Posterior vena cava (tissue), 2 donors: ENCODE measurements at regions not wholly inside any gene's neighbourhood (a gene's known extent, or its start where the extent isn't known, plus 50 kb on each side); places are given as distances from the start of the nearest gene placed in this dataset.

Source experiments
- DNase-seq: peaks from one replicate; pipeline ENCODE4 v3.0.0-alpha.2; 2020; ENCODE audit warnings: low spot score
- intact Hi-C, 2 donors: fragments of 100-400 bp; cut with DNase I; formaldehyde crosslinking; loops; one replicate each; pipeline versions ENCODE4 v1.14.1 to v1.14.2; 2022 to 2023
- donor health status: DM: yes; HTN: yes; CAD: no.
- donor health status: DM: yes; HTN: yes; CAD: no.

GRCh38 chr6:87916446-87916845, 131.2 kb upstream of the SPACA1 start:
- intact Hi-C loops, result no loop called here
- DNase-seq, result no peak

DNA sequence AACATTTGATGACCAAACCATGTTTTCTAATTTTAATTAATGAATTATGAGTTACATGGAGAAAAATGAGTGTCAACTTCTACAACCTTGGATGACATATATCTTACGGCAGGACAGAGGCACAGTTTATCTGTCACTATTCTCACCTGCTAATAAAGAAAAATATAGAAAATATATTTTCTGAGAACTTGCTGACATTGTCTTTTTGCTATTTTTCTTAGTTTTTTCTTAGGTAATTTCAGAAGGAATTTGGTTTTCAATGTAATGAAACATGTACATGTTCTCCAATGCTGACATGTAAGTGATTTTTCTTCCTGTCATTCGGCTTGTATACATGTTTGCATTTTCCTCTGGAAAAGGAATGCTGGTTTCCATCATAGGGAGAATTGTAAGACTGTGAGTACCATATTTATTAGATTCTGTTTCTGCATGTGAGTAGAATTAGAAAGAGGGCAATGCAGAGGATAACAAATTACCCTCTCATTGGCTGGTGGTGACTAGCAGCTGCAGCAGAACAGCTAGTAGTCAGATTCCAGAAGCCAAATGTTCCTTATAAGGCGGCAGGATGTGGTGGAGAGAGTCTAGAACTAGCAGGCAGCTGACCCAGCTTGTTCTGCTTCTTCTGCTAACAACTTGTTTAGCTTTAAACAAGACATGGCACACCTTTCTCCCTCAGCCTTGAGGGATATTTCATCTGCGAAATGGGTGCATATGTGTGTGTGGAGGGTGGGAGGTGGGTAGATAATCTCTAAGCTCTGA, 132.8 kb upstream of the SPACA1 start:
- intact Hi-C loops, result no loop called here
- no peak for DNase-seq

- DNase-seq, result no peak
- intact Hi-C loops, result no loop called here
Observed at GRCh38 chr6:87913974-87914373, 133.7 kb upstream of the SPACA1 start.

DNA sequence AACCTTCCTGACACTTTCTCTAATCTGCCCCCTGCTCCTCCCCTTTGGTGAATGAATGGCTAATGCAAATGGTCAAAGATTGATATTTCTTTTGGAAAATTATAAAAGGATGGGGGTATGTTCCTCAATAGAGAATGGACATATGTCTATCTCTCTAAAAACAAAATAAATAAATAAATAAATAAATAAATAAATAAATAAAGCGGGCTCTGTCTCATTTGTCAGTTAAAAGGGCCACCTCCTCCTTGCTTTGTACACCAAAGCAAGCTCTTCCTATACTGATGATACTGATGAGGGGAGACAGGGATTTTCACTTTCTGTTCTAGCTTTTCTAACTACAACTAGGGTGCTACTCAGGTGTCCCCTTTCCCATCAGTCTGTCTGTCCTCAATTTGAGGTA, 135.5 kb upstream of the SPACA1 start:
- intact Hi-C loops, result no loop called here

DNA sequence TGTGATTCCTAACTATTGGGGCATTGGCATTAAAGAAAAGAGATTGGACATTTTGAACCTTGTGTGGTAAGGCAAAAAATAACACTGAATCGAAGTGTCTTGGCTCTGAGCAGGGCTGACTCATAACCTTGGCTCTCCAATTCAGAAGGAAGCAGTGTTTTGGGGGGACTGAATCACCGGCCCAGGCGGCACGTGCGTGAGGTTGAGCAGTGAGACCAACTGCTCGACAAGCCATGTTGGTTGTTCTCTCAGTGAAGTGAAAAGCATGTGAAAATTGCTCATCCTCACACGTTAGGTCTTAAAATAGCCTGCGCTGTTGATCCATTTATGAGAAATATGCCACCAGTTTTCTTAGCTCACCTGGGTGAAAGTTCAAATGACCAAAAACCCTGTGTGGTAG, 137.8 kb upstream of the SPACA1 start:
- no peak for DNase-seq
- intact Hi-C loops, result no loop called here

More for the DNA sequence above, 135.5 kb upstream of the SPACA1 start:
- no peak for DNase-seq

DNA sequence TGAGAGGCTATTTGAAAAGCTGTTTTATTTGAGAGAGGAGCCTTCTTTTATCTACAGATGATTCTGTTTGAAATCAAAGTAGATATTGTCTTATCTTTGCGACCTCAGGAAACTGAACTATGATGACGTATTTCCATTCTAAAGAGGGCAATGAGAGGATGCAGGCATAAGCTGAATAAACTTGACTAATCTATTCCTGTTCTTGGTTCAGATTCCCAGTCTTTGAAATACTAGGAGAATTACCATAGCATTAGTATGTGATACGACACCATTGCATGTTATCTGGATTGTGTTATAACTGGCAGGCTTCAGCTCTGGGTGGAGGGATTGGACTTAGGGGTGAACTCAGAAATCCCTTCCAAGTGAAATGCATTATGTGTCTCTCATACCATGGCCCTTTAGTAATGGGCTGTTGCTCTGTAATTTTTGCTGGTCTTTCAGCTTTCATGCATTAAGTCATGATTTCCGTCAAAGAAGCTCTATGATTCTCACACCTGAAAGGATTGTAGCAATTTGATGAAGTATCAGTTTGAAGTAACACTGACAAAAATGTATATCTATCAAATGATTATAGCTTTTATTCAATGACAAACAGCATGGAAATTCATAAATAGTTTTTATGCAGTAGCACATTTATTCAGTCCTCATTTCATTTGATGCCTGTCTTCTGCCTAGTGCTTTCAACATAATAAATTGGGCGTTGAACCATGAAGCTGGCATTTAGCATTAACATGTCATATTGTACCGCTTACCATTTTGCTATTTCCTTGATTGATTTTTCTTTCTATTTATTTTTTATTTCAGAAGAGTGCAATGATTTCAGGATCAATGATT, 138.4 kb upstream of the SPACA1 start:
- DNase-seq, result no peak
- intact Hi-C loops, result no loop called here

GRCh38 chr6:87907521-87907920, 140.1 kb upstream of the SPACA1 start:
- DNase-seq, result no peak
- intact Hi-C loops, result no loop called here

DNA sequence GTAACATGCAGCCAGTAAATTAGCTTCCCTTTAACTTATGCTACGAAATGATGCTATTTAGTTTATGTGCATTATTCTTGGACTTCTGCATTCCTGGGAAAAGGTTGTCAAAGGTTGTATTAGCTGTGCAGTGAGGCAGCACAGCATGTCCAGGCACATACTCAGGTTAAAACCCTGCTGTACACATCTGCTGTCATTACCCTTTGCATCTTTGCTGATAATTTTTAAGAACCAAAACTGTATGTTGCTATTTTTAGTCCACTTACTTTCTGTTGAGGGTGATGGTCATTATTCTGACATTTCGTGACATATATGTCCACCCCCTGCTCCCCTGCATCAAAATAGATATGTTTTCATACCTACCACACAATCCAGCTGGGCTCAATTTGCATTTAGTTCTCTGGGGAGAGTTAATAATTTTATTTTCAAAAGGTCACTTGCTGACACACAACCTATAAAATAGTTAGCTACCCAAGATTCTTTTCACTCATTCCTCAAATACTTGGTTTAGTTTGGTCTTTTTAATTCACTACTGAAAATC, 142.5 kb upstream of the SPACA1 start:
- DNase-seq, result no peak
- intact Hi-C loops, result no loop called here

DNA sequence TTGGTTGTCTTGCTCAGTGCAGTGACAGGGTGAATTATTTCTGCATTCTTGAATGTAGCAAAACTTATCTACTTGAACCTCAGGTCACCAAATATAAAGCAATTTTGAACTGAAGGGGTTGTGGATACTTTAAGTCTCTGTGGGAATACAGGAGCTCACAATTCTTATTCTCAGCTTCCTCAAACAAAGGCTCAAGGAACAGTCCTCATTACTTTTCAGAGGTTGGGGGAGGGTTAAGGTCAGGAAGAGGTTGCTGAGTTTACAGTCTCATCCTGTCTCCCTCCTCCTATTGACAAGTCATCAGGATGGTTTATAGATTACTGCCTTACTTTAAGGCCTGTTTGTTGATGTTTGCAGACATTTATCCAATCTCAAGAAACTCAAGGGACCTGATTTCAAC, 143.6 kb upstream of the SPACA1 start:
- DNase-seq, result no peak

GRCh38 chr6:87903323-87903722, 144.3 kb upstream of the SPACA1 start:
- intact Hi-C loops, result no loop called here
- no peak for DNase-seq

More for the DNA sequence above, 143.6 kb upstream of the SPACA1 start:
- intact Hi-C loops, result no loop called here

DNA sequence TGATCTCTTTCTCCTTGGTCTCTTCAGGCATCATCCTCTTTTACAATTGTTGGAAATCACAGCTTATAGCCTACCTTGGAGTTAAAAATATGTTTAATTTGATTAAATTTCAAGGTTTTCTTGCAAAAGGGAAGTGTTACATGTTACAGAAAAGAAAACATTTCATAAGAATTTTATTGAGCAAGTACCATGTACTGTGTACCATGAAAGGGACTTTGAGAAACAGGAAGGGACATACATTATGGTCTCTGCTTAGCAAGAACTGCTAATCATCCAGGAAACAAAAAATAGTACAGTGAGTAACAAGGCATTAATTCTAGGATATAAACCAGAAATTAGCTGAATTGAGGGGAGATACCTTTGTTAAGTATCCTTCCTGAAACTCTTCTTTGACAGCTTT, 145.3 kb upstream of the SPACA1 start:
- intact Hi-C loops, result no loop called here
- DNase-seq, result no peak

DNA sequence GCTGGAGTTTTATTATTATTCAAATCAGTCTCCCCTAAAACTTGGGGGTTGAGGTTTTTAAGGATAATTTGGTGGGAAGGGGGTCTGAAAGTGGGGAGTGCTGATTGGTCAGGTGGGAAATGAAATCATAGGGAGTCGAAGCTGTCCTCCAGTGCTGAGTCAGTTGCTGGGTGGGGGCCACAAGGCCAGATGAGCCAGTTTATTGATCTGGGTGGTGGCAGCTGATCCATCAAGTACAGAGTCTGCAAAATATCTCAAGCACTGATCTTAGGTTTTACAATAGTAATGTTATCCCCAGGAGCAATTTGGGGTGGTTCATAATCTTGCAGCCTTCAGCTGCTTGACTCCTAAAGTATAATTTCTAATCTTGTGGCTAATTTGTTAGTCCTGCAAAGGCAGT, 146.0 kb upstream of the SPACA1 start:
- no peak for DNase-seq
- intact Hi-C loops, result no loop called here

DNA sequence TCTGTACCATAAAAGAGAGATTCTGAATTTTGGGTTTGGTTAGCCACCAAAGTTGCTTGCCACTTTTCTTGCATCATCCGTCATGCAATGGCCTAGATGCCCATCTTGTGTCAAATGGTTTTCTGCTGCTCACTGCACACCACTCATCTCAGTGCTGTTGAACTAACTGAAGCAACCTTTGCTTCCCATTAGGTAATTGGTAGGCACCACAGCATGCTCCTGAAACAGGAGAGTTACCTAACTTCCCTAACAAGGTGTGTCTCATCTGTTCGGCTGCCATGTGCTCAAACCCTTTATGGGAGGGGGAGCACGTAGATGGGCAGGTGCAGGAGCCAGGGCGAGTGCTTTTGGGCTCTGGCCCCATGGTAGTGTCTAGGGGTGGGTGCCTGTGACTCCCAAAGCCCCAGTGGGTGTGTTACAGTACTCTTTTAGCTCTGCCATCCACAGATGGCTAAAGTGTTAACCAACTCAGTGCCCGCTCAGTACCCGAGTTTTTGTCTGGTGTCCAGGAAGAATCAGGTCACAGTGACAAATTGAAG, 147.4 kb upstream of the SPACA1 start:
- intact Hi-C loops, result no loop called here
- DNase-seq, result no peak

DNA sequence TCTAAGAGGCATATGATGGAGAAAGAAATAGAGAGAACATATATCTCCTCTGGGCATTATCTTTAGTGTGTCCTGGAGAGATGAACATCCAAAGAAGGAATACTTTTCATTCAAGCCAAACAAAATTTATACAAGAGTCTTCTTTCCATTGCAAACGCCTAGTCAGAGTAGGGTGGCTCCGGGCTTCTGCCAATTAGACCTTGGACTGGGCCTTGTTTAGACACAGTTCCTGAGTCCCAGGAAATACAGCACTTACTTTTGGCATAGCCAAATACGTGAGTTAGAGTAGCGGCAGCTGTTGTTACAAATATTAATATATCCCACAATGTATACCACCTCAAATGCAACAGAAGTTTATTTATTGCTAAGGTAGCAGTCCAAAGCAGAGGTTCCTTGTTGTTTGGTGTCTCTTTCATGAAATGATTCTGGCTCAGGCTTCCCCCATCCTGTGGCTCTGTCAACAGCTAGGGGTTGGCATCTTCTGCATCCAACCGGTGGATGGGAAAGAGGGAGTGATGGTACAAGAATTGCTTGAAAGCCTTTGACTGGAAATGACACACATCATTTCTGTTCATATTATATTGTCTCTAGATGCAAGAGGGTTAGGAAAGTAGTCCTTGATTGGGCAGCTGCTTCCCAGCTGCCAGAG, 148.0 kb upstream of the SPACA1 start:
- no peak for DNase-seq
- intact Hi-C loops, result no loop called here

- intact Hi-C loops, result no loop called here
Observed at GRCh38 chr6:87897663-87898062, 150.0 kb upstream of the SPACA1 start.

GRCh38 chr6:87897013-87897412, 150.6 kb upstream of the SPACA1 start:
- intact Hi-C loops, result no loop called here
- no peak for DNase-seq

More at GRCh38 chr6:87897663-87898062, 150.0 kb upstream of the SPACA1 start:
- DNase-seq, result no peak

DNA sequence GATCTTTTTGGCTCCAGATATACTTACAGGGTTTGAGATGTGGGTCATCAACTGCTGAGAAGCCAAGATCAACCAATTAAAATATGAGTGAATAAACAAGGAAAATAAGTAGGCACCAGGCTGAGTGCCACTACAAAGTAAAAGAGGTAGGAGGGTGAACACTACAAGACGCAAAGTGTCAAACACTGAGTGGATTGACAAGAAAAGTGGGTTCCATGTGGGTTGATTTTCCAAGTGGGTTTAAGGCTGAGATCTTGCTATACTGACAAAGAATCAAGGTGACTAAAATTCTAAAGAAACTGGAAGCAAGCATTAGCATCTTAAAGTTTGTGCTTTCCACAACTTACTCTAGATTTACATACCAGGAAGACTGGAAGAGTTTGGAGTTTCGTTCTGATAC, 160.4 kb upstream of the SPACA1 start:
- intact Hi-C loops, result no loop called here
- no peak for DNase-seq

DNA sequence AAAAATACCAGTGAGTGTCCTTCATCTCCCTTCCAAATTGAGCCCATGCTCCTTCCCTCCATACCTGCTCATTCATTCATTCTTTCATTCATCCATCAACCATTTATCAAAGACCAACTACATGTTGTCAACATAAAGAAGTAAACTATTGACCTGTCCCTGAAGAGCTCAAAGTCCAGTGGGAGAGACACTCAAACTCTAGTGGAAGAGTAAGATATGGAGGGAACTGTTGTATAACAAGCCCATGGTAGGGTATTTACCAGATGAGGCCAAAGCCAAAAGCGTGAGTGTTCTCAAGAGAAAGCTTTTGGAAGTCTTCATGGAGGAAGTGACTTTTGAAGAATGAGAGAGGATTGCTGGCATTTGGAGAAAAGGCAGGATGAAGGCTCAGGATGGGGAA, 163.4 kb upstream of the SPACA1 start:
- intact Hi-C loops, result no loop called here
- no peak for DNase-seq

GRCh38 chr6:87881342-87881895, 166.2 kb upstream of the SPACA1 start:
- no peak for DNase-seq
- intact Hi-C loops, result no loop called here
